B cell (primary cell): ENCODE measurements at regions not wholly inside any gene's neighbourhood (a gene's known extent, or its start where the extent isn't known, plus 50 kb on each side); places are given as distances from the start of the nearest gene placed in this dataset.

Experiments used
- ATAC-seq: fragments of 200-7000 bp; cut with Tn5 transposase; one replicate; pipeline ENCODE4 v1.10.0; 2021; ENCODE audit warnings: low read depth, mild to moderate bottlenecking, moderate number of reproducible peaks, moderate library complexity
- CTCF ChIA-PET: fragments of 350-600 bp; sonication (Branson Sonifier 250); formaldehyde crosslinking; loops from one replicate; lab custom pipeline; 2021; ENCODE audit warnings: antibody characterized with exemption, inconsistent platforms; lab: Charles Lee
- POLR2A ChIA-PET: fragments of 350-600 bp; sonication (Branson Sonifier 250); formaldehyde crosslinking; loops from one replicate; lab custom pipeline; 2021; ENCODE audit warnings: antibody characterized with exemption; lab: Charles Lee
- DNase-seq: peaks from one replicate; pipeline ENCODE4 v3.0.0; 2013
- H2AFZ ChIP-seq: 2 replicates; pipeline ENCODE4 v1.6.1; 2012; ENCODE audit warnings: mild to moderate bottlenecking, low read depth, low read length; ENCODE audit not compliant: insufficient read depth, poor library complexity, severe bottlenecking
- H3K27ac ChIP-seq, 2 donors: 1 replicate in 1 of 2; 2 replicates in 1 of 2; pipeline ENCODE4 v1.5.1; 2012 to 2013; ENCODE audit warnings: low read length in 2 of 2, mild to moderate bottlenecking in 2 of 2, moderate library complexity in 1 of 2
- H3K27me3 ChIP-seq, 4 experiments: fragments of 200-600 bp in 1 of 4; sonication (generic) in 1 of 4; replicated peaks in 1 of 4; 1 replicate in 2 of 4; 2 replicates in 2 of 4; pipeline versions ENCODE4 v1.6.1 to v1.7.0; 2013 to 2016; ENCODE audit warnings: low read length in 3 of 4, mild to moderate bottlenecking in 2 of 4, mixed read lengths in 1 of 4, moderate library complexity in 1 of 4; ENCODE audit not compliant: insufficient read depth in 4 of 4, control insufficient read depth in 3 of 4; ENCODE audit errors: control extremely low read depth in 1 of 4
- H3K36me3 ChIP-seq, 2 experiments: replicated peaks in 1 of 2; 1 replicate in 1 of 2; 2 replicates in 1 of 2; pipeline versions ENCODE4 v1.6.1 to v1.7.1; 2013; ENCODE audit warnings: low read length in 1 of 2; ENCODE audit not compliant: insufficient read depth in 2 of 2, control insufficient read depth in 1 of 2; ENCODE audit errors: control extremely low read depth in 1 of 2, extremely low read depth in 1 of 2
- H3K4me1 ChIP-seq, 2 donors: fragments of 200-600 bp in 1 of 2; sonication (generic) in 1 of 2; 1 replicate in 1 of 2; 2 replicates in 1 of 2; pipeline versions ENCODE4 v1.5.1 to v1.6.1; 2013 to 2017; ENCODE audit warnings: low read length in 2 of 2; ENCODE audit not compliant: control insufficient read depth in 2 of 2, insufficient read depth in 2 of 2
- H3K4me2 ChIP-seq: replicated peaks from 2 replicates; pipeline ENCODE3; 2012; ENCODE audit warnings: mild to moderate bottlenecking, low read depth, low read length; ENCODE audit not compliant: poor library complexity, severe bottlenecking
- H3K4me3 ChIP-seq, 5 experiments: fragments of 200-600 bp in 1 of 5; sonication (generic) in 1 of 5; 1 replicate in 3 of 5; 2 replicates in 2 of 5; pipeline versions ENCODE4 v1.5.1 to v1.7.0; 2011 to 2016; ENCODE audit warnings: low read length in 4 of 5, mild to moderate bottlenecking in 4 of 5, low read depth in 2 of 5, control low read depth in 1 of 5, moderate library complexity in 1 of 5; ENCODE audit not compliant: insufficient read depth in 1 of 5; ENCODE audit errors: control extremely low read depth in 1 of 5, extremely low read depth in 1 of 5
- H3K79me2 ChIP-seq: fragments of 200-600 bp; sonication (generic); one replicate; pipeline ENCODE4 v1.6.0; 2016; ENCODE audit warnings: low read length; ENCODE audit not compliant: control insufficient read depth, insufficient read depth
- H3K9ac ChIP-seq: fragments of 200-600 bp; sonication (generic); 2 replicates; pipeline ENCODE4 v1.6.1; 2017; ENCODE audit warnings: mild to moderate bottlenecking, low read length, moderate library complexity
- H3K9me3 ChIP-seq, 3 donors: one replicate each; pipeline versions ENCODE4 v1.6.1 to v1.7.1; 2013; ENCODE audit warnings: low read length in 2 of 3; ENCODE audit not compliant: control insufficient read depth in 2 of 3, insufficient read depth in 1 of 3; ENCODE audit errors: control extremely low read depth in 1 of 3
- H4K20me1 ChIP-seq: 2 replicates; pipeline ENCODE4 v1.6.0; 2012; ENCODE audit warnings: mild to moderate bottlenecking, low read length; ENCODE audit not compliant: insufficient read depth, control insufficient read depth, poor library complexity, severe bottlenecking
- H3K27ac Mint-ChIP-seq: one replicate; pipeline ENCODE4 v1.8.0; 2021; ENCODE audit warnings: mixed read lengths
- H3K27me3 Mint-ChIP-seq: one replicate; pipeline ENCODE4 v1.8.0; 2021; ENCODE audit warnings: mixed read lengths
- H3K4me1 Mint-ChIP-seq: one replicate; pipeline ENCODE4 v1.8.0; 2021; ENCODE audit warnings: mixed read lengths
- H3K4me3 Mint-ChIP-seq: one replicate; pipeline ENCODE4 v1.8.0; 2021; ENCODE audit warnings: mixed read lengths
- H3K9me3 Mint-ChIP-seq: one replicate; pipeline ENCODE4 v1.8.0; 2022; ENCODE audit warnings: mixed read lengths; ENCODE audit not compliant: insufficient read depth
- EZH2 ChIP-seq: IDR thresholded peaks from 2 replicates; pipeline ENCODE4 v1.6.1; 2012; ENCODE audit warnings: borderline replicate concordance, low read depth, mild to moderate bottlenecking, moderate library complexity, low read length; ENCODE audit not compliant: insufficient read depth, poor library complexity, severe bottlenecking
- WGBS: methylation state at CpG from one replicate; pipeline ENCODE4 v1.1.5; 2013; ENCODE audit warnings: missing lambda C conversion rate; ENCODE audit not compliant: insufficient coverage; 5-methylcytosine and 5-hydroxymethylcytosine counted together
- intact Hi-C: fragments of 100-400 bp; cut with micrococcal nuclease; formaldehyde crosslinking; loops from one replicate; pipeline ENCODE4 v1.10.0; 2022
- TF ChIP-seq, protein P1 (sequence below): fragments of 200-600 bp; IDR thresholded peaks from one replicate; pipeline ENCODE4 v1.8.0; 2022; ENCODE audit warnings: antibody characterized with exemption, mild to moderate bottlenecking

DNA sequence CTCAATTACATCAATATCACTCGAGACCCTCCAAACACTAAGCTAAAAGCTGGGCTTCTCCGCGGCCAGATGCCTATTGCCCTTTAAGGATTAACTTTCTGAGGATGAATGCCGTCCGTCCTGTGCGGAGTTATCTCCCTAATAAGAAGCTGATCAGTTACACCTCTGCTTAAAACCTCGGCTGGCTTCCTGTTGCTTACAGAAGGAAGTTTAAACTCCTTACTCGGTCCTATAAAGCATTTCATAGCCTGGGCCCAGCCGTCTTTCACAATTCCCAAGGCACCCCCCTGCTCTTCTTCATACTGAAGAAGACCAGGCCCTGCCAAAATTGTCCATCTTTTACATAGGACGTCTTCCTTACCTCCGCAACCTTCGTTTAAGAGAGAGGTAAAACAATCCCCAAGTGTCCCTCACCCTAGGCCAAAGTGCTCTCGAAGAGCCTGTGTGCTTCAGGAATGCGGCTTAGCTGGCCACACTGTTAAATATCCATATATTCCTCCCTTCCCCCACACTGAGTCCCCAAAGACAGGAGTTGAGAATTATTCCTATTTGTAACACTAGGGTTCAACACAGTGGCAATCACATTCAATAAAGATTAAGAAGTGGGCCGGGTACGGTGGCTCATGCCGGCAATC lies 112.6 kb upstream of the IRX5 start:
- no peaks in the 10 kb centered on the region for H3K4me1 ChIP-seq
- CTCF ChIA-PET, result no interaction called here
- Mint-ChIP-seq H3K4me3 (no peak overlapping the region), H3K27ac (no peak overlapping the region), H3K4me1 (no peaks in the 10 kb centered on the region), H3K9me3 (no peaks in the 10 kb centered on the region), H3K27me3 (peaks cover 2% of the 10 kb centered on the region)
- no peak overlapping the region for H2AFZ ChIP-seq
- ATAC-seq, result no peak
- H4K20me1 ChIP-seq, result no peaks in the 10 kb centered on the region
- 63% methylated on average over 15 of the region's 17 CpGs for WGBS
- H3K4me2 ChIP-seq, result no peak overlapping the region
- no peaks in the 10 kb centered on the region for H3K36me3 ChIP-seq
- no peak for DNase-seq
- no peaks in the 10 kb centered on the region for H3K79me2 ChIP-seq
- peaks cover 0 to 11% (median 0%) of the 10 kb centered on the region in 3 donors for H3K9me3 ChIP-seq
- no peak overlapping the region for H3K27ac ChIP-seq
- intact Hi-C loops, result no loop called here
- H3K9ac ChIP-seq, result no peak overlapping the region
- POLR2A ChIA-PET, result no interaction called here
- no peak overlapping the region for H3K4me3 ChIP-seq
- no peaks in the 10 kb centered on the region for H3K27me3 ChIP-seq
- TF ChIP-seq EZH2, result no peak
- TF ChIP-seq, protein P1, sequence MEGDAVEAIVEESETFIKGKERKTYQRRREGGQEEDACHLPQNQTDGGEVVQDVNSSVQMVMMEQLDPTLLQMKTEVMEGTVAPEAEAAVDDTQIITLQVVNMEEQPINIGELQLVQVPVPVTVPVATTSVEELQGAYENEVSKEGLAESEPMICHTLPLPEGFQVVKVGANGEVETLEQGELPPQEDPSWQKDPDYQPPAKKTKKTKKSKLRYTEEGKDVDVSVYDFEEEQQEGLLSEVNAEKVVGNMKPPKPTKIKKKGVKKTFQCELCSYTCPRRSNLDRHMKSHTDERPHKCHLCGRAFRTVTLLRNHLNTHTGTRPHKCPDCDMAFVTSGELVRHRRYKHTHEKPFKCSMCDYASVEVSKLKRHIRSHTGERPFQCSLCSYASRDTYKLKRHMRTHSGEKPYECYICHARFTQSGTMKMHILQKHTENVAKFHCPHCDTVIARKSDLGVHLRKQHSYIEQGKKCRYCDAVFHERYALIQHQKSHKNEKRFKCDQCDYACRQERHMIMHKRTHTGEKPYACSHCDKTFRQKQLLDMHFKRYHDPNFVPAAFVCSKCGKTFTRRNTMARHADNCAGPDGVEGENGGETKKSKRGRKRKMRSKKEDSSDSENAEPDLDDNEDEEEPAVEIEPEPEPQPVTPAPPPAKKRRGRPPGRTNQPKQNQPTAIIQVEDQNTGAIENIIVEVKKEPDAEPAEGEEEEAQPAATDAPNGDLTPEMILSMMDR, result no peak

DNA sequence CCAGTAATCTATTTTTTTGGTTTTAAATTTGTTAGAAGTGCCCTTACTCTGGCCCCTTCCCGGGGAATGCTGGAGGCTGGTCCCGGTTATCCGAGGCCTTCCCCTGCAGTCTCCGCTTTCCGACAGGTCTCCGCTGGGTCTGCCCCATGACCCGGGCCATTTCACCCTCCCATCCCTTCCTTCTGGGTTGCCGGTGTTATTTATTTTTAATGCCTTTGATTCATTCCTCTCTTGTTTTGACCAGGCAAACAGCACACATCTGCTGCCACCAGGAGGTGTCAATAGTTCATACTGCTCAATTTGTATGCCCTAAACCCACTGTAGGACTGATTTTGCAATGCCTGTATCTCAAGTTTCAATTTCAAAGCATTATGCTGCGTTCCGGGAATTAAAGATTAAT lies 113.2 kb upstream of the IRX5 start:
- no peak for ATAC-seq
- Histone ChIP-seq H3K4me1 (no peaks in the 10 kb centered on the region), H3K9ac (no peak overlapping the region), H3K27ac (no peak overlapping the region), H3K79me2 (no peaks in the 10 kb centered on the region), H3K9me3 (peaks cover 0 to 11% (median 0%) of the 10 kb centered on the region in 3 donors), H4K20me1 (no peaks in the 10 kb centered on the region), H3K36me3 (no peaks in the 10 kb centered on the region), H3K4me3 (no peak overlapping the region), H3K27me3 (no peaks in the 10 kb centered on the region), H2AFZ (no peak overlapping the region), H3K4me2 (no peak overlapping the region)
- DNase-seq, result no peak
- TF ChIP-seq, protein P1, result no peak
- TF ChIP-seq EZH2, result no peak
- Mint-ChIP-seq H3K4me1 (no peaks in the 10 kb centered on the region), H3K9me3 (no peaks in the 10 kb centered on the region), H3K4me3 (no peak overlapping the region), H3K27me3 (peaks cover 5% of the 10 kb centered on the region), H3K27ac (no peak overlapping the region)
- WGBS, result 82% methylated on average over 8 of the region's 10 CpGs
- ChIA-PET CTCF (no interaction called here), POLR2A (no interaction called here)
- intact Hi-C loops, result no loop called here
